Activated CD4-positive, alpha-beta T cell treated with anti-CD3 and anti-CD28 coated beads for 36 hours (primary cell): ENCODE measurements at regions not wholly inside any gene's neighbourhood (a gene's known extent, or its start where the extent isn't known, plus 50 kb on each side); places are given as distances from the start of the nearest gene placed in this dataset.

Source experiments
- ATAC-seq: fragments of 200-7000 bp; cut with Tn5 transposase; one replicate; pipeline ENCODE4 v1.10.0; 2021; ENCODE audit warnings: mild to moderate bottlenecking, moderate library complexity
- CTCF ChIA-PET: fragments of 350-600 bp; sonication (Branson Sonifier 250); formaldehyde crosslinking; loops from one replicate; lab custom pipeline; 2021; ENCODE audit warnings: antibody characterized with exemption; lab: Charles Lee
- POLR2A ChIA-PET: fragments of 350-600 bp; sonication (Branson Sonifier 250); formaldehyde crosslinking; loops from one replicate; lab custom pipeline; 2021; ENCODE audit warnings: antibody characterized with exemption, inconsistent platforms; lab: Charles Lee
- DNase-seq: peaks from one replicate; pipeline ENCODE4 v3.0.0-alpha.2; 2020
- H3K27ac Mint-ChIP-seq: one replicate; pipeline ENCODE4 v1.8.0; 2021; ENCODE audit warnings: mixed read lengths
- H3K27me3 Mint-ChIP-seq: one replicate; pipeline ENCODE4 v1.8.0; 2021; ENCODE audit warnings: mixed read lengths
- H3K36me3 Mint-ChIP-seq: one replicate; pipeline ENCODE4 v1.8.0; 2021; ENCODE audit warnings: low read depth, mixed read lengths
- H3K4me1 Mint-ChIP-seq: one replicate; pipeline ENCODE4 v1.8.0; 2021; ENCODE audit warnings: mixed read lengths
- H3K4me3 Mint-ChIP-seq: one replicate; pipeline ENCODE4 v1.8.0; 2021; ENCODE audit warnings: mild to moderate bottlenecking, moderate library complexity, mixed read lengths
- H3K9me3 Mint-ChIP-seq: one replicate; pipeline ENCODE4 v1.8.0; 2021; ENCODE audit warnings: low read depth, mixed read lengths
- intact Hi-C, 2 experiments: fragments of 100-400 bp; cut with DNase I in 1 of 2; cut with micrococcal nuclease in 1 of 2; formaldehyde crosslinking; loops; one replicate each; pipeline versions ENCODE4 v1.14.2 to v1.15.1; 2022 to 2024; cut with DNase I, micrococcal nuclease

- intact Hi-C loops: no loop called here
- no peaks in the 10 kb centered on the region for H3K27me3 Mint-ChIP-seq
- DNase-seq (no peak), ATAC-seq (no peak)
- CTCF ChIA-PET: no interaction called here
- no peak overlapping the region for H3K27ac Mint-ChIP-seq
- no peaks in the 10 kb centered on the region for H3K9me3 Mint-ChIP-seq
- no peak overlapping the region for H3K4me3 Mint-ChIP-seq
- no peaks in the 10 kb centered on the region for H3K4me1 Mint-ChIP-seq
- no peaks in the 10 kb centered on the region for H3K36me3 Mint-ChIP-seq
- POLR2A ChIA-PET: no interaction called here
Observed at GRCh38 chr1:72355899-72356298, 73.6 kb upstream of the NEGR1 start.

GRCh38 chr1:72341661-72342060 lies 59.3 kb upstream of the NEGR1 start:
- Mint-ChIP-seq H3K27ac (no peak overlapping the region), H3K4me3 (no peak overlapping the region), H3K36me3 (no peaks in the 10 kb centered on the region), H3K9me3 (no peaks in the 10 kb centered on the region), H3K4me1 (no peaks in the 10 kb centered on the region), H3K27me3 (no peaks in the 10 kb centered on the region)
- ChIA-PET POLR2A (no interaction called here), CTCF (no interaction called here)
- intact Hi-C loops: no loop called here
- ATAC-seq (no peak), DNase-seq (no peak)

- Mint-ChIP-seq H3K36me3 (no peaks in the 10 kb centered on the region), H3K9me3 (no peaks in the 10 kb centered on the region), H3K27ac (no peak overlapping the region), H3K27me3 (no peaks in the 10 kb centered on the region), H3K4me3 (no peak overlapping the region), H3K4me1 (no peaks in the 10 kb centered on the region)
- no peak for ATAC-seq
- intact Hi-C loops: no loop called here
- ChIA-PET CTCF (no interaction called here), POLR2A (no interaction called here)
- DNase-seq: no peak
Observed at GRCh38 chr1:72336776-72337175, 54.4 kb upstream of the NEGR1 start.
